ENCODE measurements at regions not wholly inside any gene's neighbourhood (a gene's known extent, or its start where the extent isn't known, plus 50 kb on each side); places are given as distances from the start of the nearest gene placed in this dataset.
"Not testable (repeated sequence)": the region's sequence is repeated elsewhere in the genome, so short reads cannot be mapped to it uniquely, and the experiment has no call there.

DNA sequence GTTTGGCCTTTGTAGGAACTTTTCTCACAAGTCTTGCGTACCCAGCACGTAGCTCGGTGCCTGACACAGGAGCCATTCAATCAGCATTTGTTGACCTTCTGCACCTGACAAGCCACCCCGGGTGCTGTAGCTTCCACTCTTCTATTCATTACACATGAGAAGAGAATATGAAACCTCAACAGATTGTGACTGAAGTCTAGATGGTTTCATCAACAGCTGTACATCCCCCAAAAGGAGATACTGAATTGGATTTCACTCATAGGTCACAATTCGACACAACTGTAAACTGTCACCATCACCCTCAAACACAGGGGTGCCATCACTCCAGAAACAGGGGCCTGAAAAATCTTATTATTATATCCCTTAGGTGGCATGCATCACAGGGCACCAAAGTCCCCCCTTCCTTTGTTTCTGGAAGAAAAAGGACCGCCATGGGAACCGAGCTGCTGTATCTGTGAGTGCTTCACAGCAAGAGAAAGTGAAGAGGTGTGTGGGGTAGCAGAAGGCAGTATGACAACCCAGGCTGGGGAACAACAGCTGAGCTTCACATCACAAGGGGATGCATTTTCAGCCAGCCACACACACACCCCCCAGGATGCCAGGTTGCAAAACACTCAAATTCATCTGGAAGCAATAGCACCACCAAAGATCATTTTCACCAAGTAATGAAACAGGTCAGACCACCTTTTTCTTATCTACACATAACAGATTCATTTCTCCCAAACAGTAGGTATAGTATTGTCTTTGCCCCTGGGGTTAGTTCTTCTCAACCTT, 225.7 kb downstream of the TOMM20 start:
- no peak for DNase-seq (ENCODE audit: low read depth, low spot score)

- DNase-seq (ENCODE audit: low read depth, low spot score) = no peak
These were observed 227.1 kb downstream of the TOMM20 start for GRCh38 chr1:234901491-234902049.

DNA sequence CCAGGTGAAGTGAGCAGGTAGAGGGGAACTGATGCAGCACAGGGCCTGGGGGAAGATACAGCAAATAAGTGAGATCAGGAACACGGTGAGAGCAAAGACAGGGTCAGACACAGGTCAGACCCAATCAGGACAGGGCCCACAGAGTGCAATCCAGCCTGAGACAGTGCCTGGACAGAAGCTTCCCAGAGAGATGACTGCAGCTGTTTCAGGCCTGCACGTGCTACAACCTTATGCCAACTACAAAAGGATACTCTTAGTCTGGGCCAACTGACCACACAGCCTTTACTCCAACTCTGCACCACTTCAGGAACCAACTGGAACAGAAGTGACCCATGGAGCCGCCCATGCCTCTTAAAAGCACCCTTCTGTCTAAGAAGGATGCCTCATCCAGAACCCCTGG, 228.0 kb downstream of the TOMM20 start:
- no peak for DNase-seq (ENCODE audit: low read depth, low spot score)

DNA sequence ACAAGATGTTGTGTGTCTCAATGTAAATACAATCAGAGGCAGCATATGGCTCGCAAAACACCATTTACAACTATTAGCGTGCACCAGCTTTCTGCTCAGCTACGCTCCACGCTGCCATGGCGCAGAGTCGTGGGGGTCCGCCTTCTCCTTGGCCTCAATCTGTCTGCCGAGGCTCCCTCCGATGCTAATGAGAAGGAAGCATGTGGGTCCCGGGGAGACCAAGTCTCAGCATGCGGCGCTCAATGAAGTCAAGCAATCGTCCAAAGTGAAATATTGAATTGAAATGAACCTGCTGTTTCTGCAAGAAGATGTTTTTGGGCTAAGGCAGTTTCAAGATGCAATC, 228.9 kb downstream of the TOMM20 start:
- DNase-seq (ENCODE audit: low read depth, low spot score) = no peak

DNA sequence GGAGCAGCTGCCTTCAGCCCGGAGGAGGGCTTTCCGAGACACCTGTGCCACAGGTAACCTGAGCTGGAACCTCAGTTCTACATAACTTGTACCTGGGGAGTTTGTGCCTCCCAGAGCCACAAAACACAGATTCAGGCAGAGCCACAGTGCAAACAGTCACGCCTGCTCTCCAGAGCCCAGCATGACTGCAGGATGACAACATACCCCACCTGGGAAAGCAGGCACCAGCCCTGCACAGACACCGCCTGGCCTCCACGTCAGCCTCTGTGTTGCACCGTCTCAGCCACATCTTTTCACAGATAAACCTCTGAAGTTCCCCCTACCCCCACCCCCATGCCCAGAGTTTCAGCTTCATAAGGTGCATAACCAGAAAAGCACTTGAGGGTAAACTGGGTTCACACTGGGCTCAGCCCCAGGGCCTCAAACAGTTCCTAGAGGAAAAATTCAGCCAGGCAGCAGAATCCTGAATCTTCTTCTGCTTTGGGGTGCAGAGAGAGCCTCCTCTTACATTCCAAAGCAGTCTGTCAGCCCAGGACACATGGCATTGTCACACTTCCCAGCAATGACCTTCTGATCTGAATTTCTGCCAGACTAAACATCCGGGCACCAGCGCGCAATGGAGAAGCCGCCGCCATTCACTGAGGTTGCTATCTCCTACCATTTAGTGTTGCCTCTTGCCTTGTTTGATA, 229.5 kb downstream of the TOMM20 start:
- DNase-seq (ENCODE audit: low read depth, low spot score) = no peak

- no peak for DNase-seq (ENCODE audit: low read depth, low spot score)
These were observed 230.1 kb downstream of the TOMM20 start for GRCh38 chr1:234898455-234899033.

DNA sequence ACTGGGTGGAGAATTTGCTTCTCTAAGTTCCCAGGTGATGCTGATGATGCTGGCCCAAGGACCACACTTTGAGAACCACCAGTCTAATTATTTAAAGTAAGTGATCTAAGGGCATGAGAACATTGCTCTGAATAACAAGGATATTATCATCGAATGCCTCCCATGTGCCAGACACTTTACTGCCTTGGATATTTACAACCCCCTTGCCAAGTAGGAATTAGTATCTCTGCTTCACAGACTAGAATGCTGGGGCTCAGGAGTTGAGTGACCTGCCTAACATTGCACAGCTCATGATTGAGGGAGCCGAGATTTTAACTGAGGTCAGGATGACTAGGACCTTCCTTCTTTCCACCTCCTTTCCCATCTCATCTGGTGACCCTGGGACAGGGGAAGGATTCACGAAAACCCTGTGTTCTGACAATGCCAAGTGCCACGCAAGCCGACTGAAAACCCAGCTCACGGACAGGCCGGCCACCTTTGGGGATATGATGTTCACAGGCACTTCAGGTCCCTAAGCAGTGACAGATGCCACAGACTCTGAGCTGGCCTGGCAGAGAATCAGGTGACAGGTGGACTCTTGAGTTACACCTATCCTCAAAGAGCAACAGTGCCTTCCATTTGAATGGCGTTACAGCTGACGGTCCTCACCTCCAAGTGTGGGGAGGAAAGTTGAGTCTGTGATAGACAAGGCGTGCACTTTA, 230.7 kb downstream of the TOMM20 start:
- no peak for DNase-seq (ENCODE audit: low read depth, low spot score)

- DNase-seq (ENCODE audit: low read depth, low spot score) = no peak
These were observed 231.3 kb downstream of the TOMM20 start for GRCh38 chr1:234897390-234897749.

DNA sequence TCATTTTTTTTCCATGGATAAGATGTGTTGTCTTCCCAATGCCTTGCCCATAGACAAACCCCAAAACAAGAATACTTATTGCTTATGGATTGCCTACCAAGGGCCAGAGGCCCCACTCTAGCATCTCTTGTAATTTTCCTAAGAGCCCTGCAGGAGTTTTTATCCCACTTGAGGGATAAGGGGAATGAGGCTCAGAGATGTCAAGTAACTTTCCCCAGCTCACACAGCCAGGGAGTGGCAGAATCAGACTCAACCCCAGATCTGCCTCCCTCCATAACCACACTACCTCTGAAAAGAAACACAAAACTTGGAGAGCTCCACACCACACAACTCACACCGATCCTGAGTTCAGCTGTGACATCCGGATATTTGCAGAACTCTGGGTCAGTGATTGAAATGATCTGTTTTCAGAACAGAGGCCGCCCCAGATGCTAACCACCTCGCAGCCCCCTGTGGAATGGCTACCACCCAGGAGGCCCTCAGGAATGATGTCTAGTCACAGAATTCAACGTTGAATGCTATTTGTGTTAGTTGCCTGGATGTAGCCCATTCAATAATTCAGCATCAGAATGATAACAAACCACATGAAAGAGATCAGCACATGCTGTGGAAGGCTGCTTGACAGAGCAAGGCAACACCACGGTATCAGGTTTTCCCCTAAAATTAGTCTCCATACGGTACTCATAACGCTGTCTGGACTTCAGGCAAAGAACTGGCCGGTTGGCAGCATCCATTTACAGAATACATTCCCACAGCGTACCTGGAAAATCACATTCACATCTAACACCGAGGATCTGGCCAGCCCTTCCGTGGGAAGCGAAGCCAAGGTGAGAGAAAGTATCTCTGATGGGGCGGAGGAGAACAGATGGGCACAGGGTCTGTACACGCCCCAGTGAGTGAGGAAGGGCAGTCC, 231.9 kb downstream of the TOMM20 start:
- DNase-seq (ENCODE audit: low read depth, low spot score) = no peak

DNA sequence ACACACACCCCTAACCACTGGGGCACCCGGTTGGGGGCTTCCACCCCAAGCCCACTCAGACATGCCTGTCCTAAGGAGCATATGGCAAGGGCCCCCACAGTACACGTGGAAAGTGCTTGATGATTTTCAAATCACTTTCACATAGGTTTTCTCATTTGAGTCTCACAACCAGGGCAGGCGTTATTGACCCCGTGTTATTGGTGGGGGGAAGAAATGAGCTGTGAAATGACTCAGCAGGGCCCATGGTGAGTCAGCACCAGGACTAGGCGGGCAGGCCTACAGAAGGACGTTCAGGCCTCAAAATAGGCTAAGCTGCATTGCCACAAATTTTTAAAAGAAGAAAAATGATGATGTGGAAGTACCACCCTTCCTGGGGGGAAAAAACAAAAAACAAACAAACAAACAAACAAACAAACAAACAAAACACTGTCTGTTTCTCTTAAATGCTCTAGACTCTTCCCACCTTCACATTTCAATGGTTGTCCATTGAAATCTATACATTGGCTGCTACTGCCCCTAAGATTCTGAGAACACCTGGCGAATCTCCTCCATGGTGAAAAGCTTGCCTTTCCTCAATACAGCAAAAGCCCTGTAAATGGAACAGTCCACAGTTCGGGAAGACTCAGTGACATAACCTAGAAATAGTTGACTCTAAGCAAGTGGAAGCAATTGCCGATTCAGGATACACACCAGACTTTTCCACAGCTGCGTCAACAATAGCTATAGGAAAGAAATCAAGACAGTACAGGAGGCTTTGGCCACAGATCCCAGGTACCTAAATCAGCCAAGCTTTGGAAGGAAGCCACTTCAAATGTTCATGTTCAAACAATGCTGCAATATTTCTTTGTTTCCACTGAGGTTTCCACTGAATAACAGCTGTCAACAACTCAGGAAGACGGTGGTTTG, 234.7 kb downstream of the TOMM20 start:
- DNase-seq (ENCODE audit: low read depth, low spot score) = no peak

DNA sequence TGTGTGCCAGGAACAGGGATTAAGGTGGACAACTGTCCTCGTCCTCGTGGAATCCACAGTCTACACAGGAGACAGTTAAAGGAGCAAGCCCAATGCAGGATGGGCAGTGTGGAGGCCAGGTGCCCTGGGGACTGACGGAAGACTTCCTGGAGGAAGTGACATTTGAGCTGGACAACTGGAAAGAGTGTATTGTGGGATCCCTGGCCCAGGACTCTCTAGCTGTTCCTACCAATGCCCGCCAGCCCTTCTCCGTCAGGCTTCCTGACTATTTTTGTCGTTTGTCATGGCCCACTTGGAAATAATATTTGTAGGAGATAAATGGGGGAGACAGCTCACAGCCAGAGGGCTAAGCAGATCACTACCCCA, 235.3 kb downstream of the TOMM20 start:
- DNase-seq (ENCODE audit: low read depth, low spot score) = no peak

- DNase-seq (ENCODE audit: low read depth, low spot score) = no peak
These were observed 236.0 kb downstream of the TOMM20 start for GRCh38 chr1:234892642-234893041.

GRCh38 chr1:234891427-234891826, 237.2 kb downstream of the TOMM20 start:
- DNase-seq (ENCODE audit: low read depth, low spot score) = no peak

DNA sequence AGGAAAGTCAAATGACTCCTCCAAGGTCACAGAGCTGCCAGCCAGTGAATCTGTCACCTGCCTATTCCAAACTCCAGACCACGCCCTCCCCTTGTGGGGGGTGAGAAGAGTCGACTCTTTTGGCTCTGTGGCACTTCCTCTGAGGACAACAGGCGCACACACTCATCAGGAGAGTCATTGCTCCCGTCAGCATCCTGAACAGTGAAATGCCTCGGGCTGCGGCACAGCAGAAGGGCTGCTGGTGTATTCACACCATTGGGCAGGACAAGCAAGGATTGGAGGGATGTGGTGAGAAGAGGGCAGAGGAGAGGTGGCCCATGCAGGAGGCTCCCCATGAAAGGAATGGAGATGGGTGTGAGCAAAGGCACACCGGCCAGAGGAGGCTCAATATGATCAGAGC, 239.0 kb downstream of the TOMM20 start:
- DNase-seq (ENCODE audit: low read depth, low spot score) = no peak

DNA sequence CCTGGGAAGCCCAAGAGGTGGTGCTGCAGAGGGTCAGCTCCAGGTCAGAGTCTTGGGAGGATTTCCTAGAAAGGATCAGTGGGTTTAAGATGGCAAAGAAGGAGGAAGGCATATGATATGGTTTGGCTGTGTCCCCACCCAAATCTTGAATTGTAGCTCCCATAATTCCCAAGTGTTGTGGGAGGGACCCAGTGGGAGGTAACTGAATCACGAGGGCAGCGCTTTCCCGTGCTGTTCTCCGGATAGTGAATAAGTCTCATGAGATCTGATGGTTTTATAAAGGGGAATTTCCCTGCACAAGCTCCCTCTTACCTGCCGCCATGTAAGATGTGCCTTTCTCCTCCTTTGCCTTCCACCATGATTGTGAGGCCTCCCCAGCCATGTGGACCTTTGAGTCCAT, 240.4 kb downstream of the TOMM20 start:
- DNase-seq (ENCODE audit: low read depth, low spot score) = not testable (repeated sequence)

DNA sequence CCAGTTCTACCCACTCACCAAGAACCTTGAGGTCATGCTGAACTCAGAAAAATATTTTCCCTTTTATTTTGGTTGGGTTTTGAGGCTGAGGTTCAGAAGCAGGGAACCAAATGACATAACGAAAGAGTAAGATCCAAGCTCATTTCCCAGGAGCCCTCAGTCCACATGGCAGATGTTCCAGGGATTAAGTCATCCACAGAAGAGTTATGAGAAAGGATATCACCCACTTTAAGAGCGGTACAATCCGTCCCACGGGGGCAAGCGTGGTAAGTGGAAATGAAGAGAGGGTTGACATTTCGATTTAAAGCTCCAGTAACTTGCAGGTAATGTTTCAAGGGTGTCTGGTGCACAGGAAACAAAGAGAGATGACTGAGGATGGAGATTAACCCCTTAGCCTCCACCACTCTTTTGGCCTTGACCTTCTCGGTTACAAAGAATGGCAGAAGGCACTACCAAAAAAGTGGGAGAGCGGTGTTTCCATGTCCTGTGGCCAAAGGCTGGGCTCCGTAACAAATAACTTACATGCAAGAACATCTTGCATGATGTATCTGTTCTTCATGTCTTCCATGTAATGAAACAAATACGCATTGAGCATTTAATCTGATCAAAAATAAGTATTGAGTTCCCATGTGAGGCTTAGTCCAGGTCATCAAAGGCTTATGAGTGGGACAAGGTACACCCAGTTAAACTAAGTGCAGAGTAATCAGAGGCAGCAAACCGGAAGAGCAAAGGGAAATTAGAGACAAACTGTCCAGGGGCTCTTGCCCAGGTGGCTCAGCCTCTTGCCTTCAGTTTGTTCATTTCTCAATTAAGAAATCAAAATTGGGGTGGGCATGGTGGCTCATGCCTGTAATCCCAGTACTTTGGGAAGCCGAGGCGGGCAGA, 241.4 kb downstream of the TOMM20 start:
- DNase-seq (ENCODE audit: low read depth, low spot score) = no peak

- DNase-seq (ENCODE audit: low read depth, low spot score) = no peak
These were observed 242.3 kb downstream of the TOMM20 start for GRCh38 chr1:234886081-234886984.

GRCh38 chr1:234885601-234886000, 243.0 kb downstream of the TOMM20 start:
- no peak for DNase-seq (ENCODE audit: low read depth, low spot score)

All from activated CD4-positive, CD25-positive, alpha-beta regulatory T cell treated with anti-CD3 and anti-CD28 coated beads, Interleukin-2, amount 50 U/mL, for 16 hours (primary cell).